ENCODE measurements at regions not wholly inside any gene's neighbourhood (a gene's known extent, or its start where the extent isn't known, plus 50 kb on each side); places are given as distances from the start of the nearest gene placed in this dataset.
A peak's percentile ranks its signal among the peaks of the same experiment; 100 is the strongest.

- no TSS peak for BruUV-seq (replicated peaks)
- Mint-ChIP-seq H3K36me3 (ENCODE audit: insufficient read depth, unreplicated experiment) (no peaks in the 10 kb centered on the region), H3K4me3 (ENCODE audit: unreplicated experiment) (no peak overlapping the region), H3K9me3 (ENCODE audit: unreplicated experiment) (no peaks in the 10 kb centered on the region), H3K4me1 (ENCODE audit: low read depth, unreplicated experiment) (peaks cover 15% of the 10 kb centered on the region), H3K27ac (ENCODE audit: unreplicated experiment) (no peak overlapping the region), H3K27me3 (ENCODE audit: insufficient read depth, unreplicated experiment) (no peaks in the 10 kb centered on the region)
- TF ChIP-seq CTCF (IDR thresholded peaks at IDR 0.05; ENCODE audit: insufficient read depth in 1 of 2, low read depth in 1 of 2, low read length in 1 of 2, severe bottlenecking in 1 of 2, unreplicated experiment in 1 of 2), result no peak
- Histone ChIP-seq H3K4me3 (ENCODE audit: low read depth, low read length) (no peak overlapping the region), H3K36me3 (ENCODE audit: control insufficient read depth, insufficient read depth, low read length) (no peaks in the 10 kb centered on the region), H3K4me1 (peaks cover 16% of the 10 kb centered on the region), H3K9me3 (no peaks in the 10 kb centered on the region), H3K27me3 (replicated peaks; ENCODE audit: control insufficient read depth, insufficient read depth, low read length) (no peaks in the 10 kb centered on the region)
- intact Hi-C loops (cut with micrococcal nuclease; ENCODE audit: unreplicated experiment), result loop anchor here (2.0 kb wide), 1 partner anchor 95 kb away; no protein-coding TSS in a partner anchor
- POLR2A ChIA-PET, result no interaction called here
- no peak for DNase-seq
- CTCF ChIA-PET, result no interaction called here
Observed at GRCh38 chr6:3569816-3570215, 113.0 kb upstream of the SLC22A23 start.

GRCh38 chr6:3568396-3569082 is 111.7 kb upstream of the SLC22A23 start:
- H3K4me3 Mint-ChIP-seq (ENCODE audit: unreplicated experiment), result no peak overlapping the region
- no peak overlapping the region for H3K27ac Mint-ChIP-seq (ENCODE audit: unreplicated experiment)
- no peaks in the 10 kb centered on the region for H3K27me3 ChIP-seq (replicated peaks; ENCODE audit: control insufficient read depth, insufficient read depth, low read length)
- no peaks in the 10 kb centered on the region for H3K36me3 ChIP-seq (ENCODE audit: control insufficient read depth, insufficient read depth, low read length)
- no peaks in the 10 kb centered on the region for H3K9me3 ChIP-seq
- ChIA-PET CTCF (interaction anchor here (0.9 kb wide), 1 partner anchor 410 kb away, joined by 3 read pairs; no protein-coding TSS in a partner anchor), POLR2A (no interaction called here)
- H3K27me3 Mint-ChIP-seq (ENCODE audit: insufficient read depth, unreplicated experiment), result no peaks in the 10 kb centered on the region
- H3K4me3 ChIP-seq (ENCODE audit: low read depth, low read length), result no peak overlapping the region
- no peaks in the 10 kb centered on the region for H3K36me3 Mint-ChIP-seq (ENCODE audit: insufficient read depth, unreplicated experiment)
- H3K4me1 Mint-ChIP-seq (ENCODE audit: low read depth, unreplicated experiment), result peaks cover 15% of the 10 kb centered on the region
- peaks cover 5% of the 10 kb centered on the region for H3K9me3 Mint-ChIP-seq (ENCODE audit: unreplicated experiment)
- DNase-seq, result peak; percentile 41 to 50
- H3K4me1 ChIP-seq, result peaks cover 16% of the 10 kb centered on the region
- intact Hi-C loops (cut with micrococcal nuclease; ENCODE audit: unreplicated experiment), result loop anchor here (2.0 kb wide), 1 partner anchor 96 kb away; no protein-coding TSS in a partner anchor
- no TSS peak for BruUV-seq (replicated peaks)
- TF ChIP-seq CTCF (IDR thresholded peaks at IDR 0.05; ENCODE audit: insufficient read depth in 1 of 2, low read depth in 1 of 2, low read length in 1 of 2, severe bottlenecking in 1 of 2, unreplicated experiment in 1 of 2), result no peak

- POLR2A ChIA-PET, result no interaction called here
- Mint-ChIP-seq H3K36me3 (ENCODE audit: insufficient read depth, unreplicated experiment) (no peaks in the 10 kb centered on the region), H3K27me3 (ENCODE audit: insufficient read depth, unreplicated experiment) (no peaks in the 10 kb centered on the region), H3K9me3 (ENCODE audit: unreplicated experiment) (peaks cover 8% of the 10 kb centered on the region), H3K4me3 (ENCODE audit: unreplicated experiment) (no peak overlapping the region), H3K27ac (ENCODE audit: unreplicated experiment) (peak overlapping the region; percentile 19), H3K4me1 (ENCODE audit: low read depth, unreplicated experiment) (peaks cover 25% of the 10 kb centered on the region)
- Histone ChIP-seq H3K4me3 (ENCODE audit: low read depth, low read length) (no peak overlapping the region), H3K9me3 (no peaks in the 10 kb centered on the region), H3K27me3 (replicated peaks; ENCODE audit: control insufficient read depth, insufficient read depth, low read length) (no peaks in the 10 kb centered on the region), H3K36me3 (ENCODE audit: control insufficient read depth, insufficient read depth, low read length) (no peaks in the 10 kb centered on the region), H3K4me1 (peaks cover 16% of the 10 kb centered on the region)
- BruUV-seq (replicated peaks), result no TSS peak
- intact Hi-C loops (cut with micrococcal nuclease; ENCODE audit: unreplicated experiment), result no loop called here
- DNase-seq, result no peak
- CTCF ChIA-PET, result no interaction called here
- no peak for TF ChIP-seq CTCF (IDR thresholded peaks at IDR 0.05; ENCODE audit: insufficient read depth in 1 of 2, low read depth in 1 of 2, low read length in 1 of 2, severe bottlenecking in 1 of 2, unreplicated experiment in 1 of 2)
Observed at GRCh38 chr6:3566812-3567211, 110.0 kb upstream of the SLC22A23 start.

Data from Caco-2 (cell line).